ENCODE measurements at regions not wholly inside any gene's neighbourhood (a gene's known extent, or its start where the extent isn't known, plus 50 kb on each side); places are given as distances from the start of the nearest gene placed in this dataset.
A peak's percentile ranks its signal among the peaks of the same experiment; 100 is the strongest.

- no TSS peak for BruUV-seq (replicated peaks)
- H3K27ac ChIP-seq (ENCODE audit: extremely low read depth, low read depth, low read length): peak overlapping the region; percentile 12; the same call in 2 of the 3 replicates
- intact Hi-C loops (cut with micrococcal nuclease): no loop called here
- peaks cover 10 to 29% of the 10 kb centered on the region in 2 experiments; a peak in 4 of 5 replicates for H3K4me1 ChIP-seq (replicated peaks in 1 of 2; ENCODE audit: control insufficient read depth in 2 of 2, insufficient read depth in 2 of 2, low read length in 2 of 2)
- ChIA-PET CTCF (ENCODE audit: low intra/inter-chr PET ratio) (no interaction called here), POLR2A (interaction anchor here (0.9 to 2.6 kb wide), 3 partner anchors 9 to 41 kb away, joined by 3 to 14 read pairs (median 3); no protein-coding TSS in a partner anchor)
- WGBS (ENCODE audit: insufficient coverage, low coverage, missing lambda C conversion rate): 27% methylated on average over 7 of the region's 7 CpGs
- H3K79me2 ChIP-seq (ENCODE audit: control insufficient read depth, insufficient read depth, low read length): no peaks in the 10 kb centered on the region
- in situ Hi-C loops (cut with MboI): no loop called here
- H3K27me3 ChIP-seq (ENCODE audit: control insufficient read depth in 2 of 2, insufficient read depth in 2 of 2, low read length in 2 of 2): no peaks in the 10 kb centered on the region
- no peaks in the 10 kb centered on the region for H3K36me3 ChIP-seq (ENCODE audit: control insufficient read depth, insufficient read depth, low read length)
- peak overlapping the region; percentile 78 for H2AFZ ChIP-seq (ENCODE audit: low read depth, low read length)
- H3K9me1 ChIP-seq (ENCODE audit: control insufficient read depth, insufficient read depth, low read length): no peaks in the 10 kb centered on the region
- no peaks in the 10 kb centered on the region for H4K20me1 ChIP-seq (replicated peaks; ENCODE audit: control insufficient read depth, insufficient read depth, low read length)
- ATAC-seq: peak; percentile 61
- no peaks in the 10 kb centered on the region for H3K9me3 ChIP-seq (replicated peaks; ENCODE audit: control insufficient read depth, insufficient read depth, low read depth, low read length)
- FAIRE-seq: no peak
- H3K4me2 ChIP-seq (ENCODE audit: insufficient read depth, low read length): peak overlapping the region; percentile 42
- H3K4me3 ChIP-seq: no peak overlapping the region
- H3K9ac ChIP-seq (ENCODE audit: insufficient read depth in 1 of 2, low read depth in 2 of 2, low read length in 2 of 2): peak overlapping the region; percentile 16 to 61; a peak in 2 of 4 replicates
- DNase-seq (ENCODE audit: extremely low read depth in 1 of 4, low spot score in 3 of 4): peak in 1 of 4 experiments; percentile 24
- TF ChIP-seq HMBOX1 (IDR thresholded peaks at IDR 0.05) (no peak), CHD1 (IDR thresholded peaks at IDR 0.05; ENCODE audit: low read length) (no peak), ATF2 (CRISPR knock-in tag; IDR thresholded peaks at IDR 0.05) (no peak), SUPT5H (IDR thresholded peaks at IDR 0.05) (no peak), ARID2 (IDR thresholded peaks at IDR 0.05) (no peak), ZNF699 (CRISPR knock-in tag; IDR thresholded peaks at IDR 0.05; ENCODE audit: insufficient replicate concordance) (no peak), ZFP36 (IDR thresholded peaks at IDR 0.05; ENCODE audit: low read depth, low read length, partially characterized antibody) (peak; percentile 51), ASH1L (IDR thresholded peaks at IDR 0.05; ENCODE audit: borderline replicate concordance, low read depth, partially characterized antibody) (no peak), KLF6 (CRISPR knock-in tag; IDR thresholded peaks at IDR 0.05; ENCODE audit: borderline replicate concordance) (no peak), CBFA2T3 (IDR thresholded peaks at IDR 0.05) (no peak), POLR2H (tag; IDR thresholded peaks at IDR 0.05; ENCODE audit: low read depth) (no peak), CREBBP (IDR thresholded peaks at IDR 0.05; ENCODE audit: low read depth, low read length) (no peak), ZNF316 (IDR thresholded peaks at IDR 0.05) (peak; percentile 86), BMI1 (IDR thresholded peaks at IDR 0.05; ENCODE audit: low read length) (no peak), UBTF (IDR thresholded peaks at IDR 0.05; ENCODE audit: borderline replicate concordance in 1 of 2, low read depth in 2 of 2, low read length in 2 of 2) (no peak), ELF1 (tag; IDR thresholded peaks at IDR 0.05) (0 out of 2 replicates have a peak, but pooled peaks have one; percentile 39), CBX2 (IDR thresholded peaks at IDR 0.05; ENCODE audit: insufficient read depth, low read length, poor library complexity, severe bottlenecking) (no peak), HIVEP1 (CRISPR knock-in tag; IDR thresholded peaks at IDR 0.05) (no peak), CHD4 (IDR thresholded peaks at IDR 0.05; ENCODE audit: insufficient read depth, insufficient replicate concordance, low read depth, low read length, poor library complexity, severe bottlenecking) (no peak)
Observed at GRCh38 chr4:54547299-54548097, 110.3 kb upstream of the KIT start.
